ENCODE measurements at regions not wholly inside any gene's neighbourhood (a gene's known extent, or its start where the extent isn't known, plus 50 kb on each side); places are given as distances from the start of the nearest gene placed in this dataset.

DNA sequence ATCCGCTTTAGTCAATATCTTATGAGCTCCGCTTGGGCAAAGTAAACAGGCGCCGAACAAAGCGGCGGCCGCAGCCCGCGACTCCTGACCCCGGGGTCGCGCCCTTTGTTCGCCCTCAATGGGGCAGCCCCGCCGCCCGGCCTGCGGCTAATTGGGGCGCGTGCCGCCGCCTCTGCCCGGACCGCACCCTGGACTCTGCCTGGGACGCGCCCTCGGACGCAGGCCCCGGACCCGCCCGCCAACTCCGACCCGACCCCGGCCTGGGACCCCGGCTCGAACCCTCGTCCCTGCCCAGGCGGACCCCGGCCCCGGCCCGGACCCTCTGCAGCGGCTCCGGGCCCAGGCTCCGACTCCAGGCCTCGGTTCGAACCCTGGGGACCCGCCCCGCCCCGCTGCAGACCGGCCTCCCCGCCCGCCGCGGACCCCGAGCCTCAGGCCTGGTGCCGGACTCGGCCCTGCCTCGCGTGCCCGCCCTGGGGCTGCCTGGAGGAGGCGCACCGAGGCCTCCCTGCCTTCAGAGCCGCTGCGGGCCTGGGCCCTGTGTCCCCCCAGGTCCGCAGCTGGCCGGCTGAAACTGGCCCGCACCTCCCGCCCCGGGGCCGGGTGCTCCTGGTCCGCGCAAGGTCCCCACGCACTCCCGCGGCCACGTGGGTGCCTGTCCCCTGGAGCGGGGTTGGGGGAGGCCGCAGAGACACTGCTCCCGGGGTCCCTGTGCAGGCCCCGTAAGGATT lies 84.7 kb upstream of the WNT7B start:
- peak overlapping the region in 1 of 2 donors; percentile 3 for H3K4me3 ChIP-seq

GRCh38 chr22:46062232-46062615 lies 85.3 kb upstream of the WNT7B start:
- intact Hi-C loops (cut with DNase I; ENCODE audit: low total_unique reads) = no loop called here
- H3K9me3 ChIP-seq = no peaks in the 10 kb centered on the region
- TF ChIP-seq POLR2A (IDR thresholded peaks at IDR 0.05) (no peak), CTCF (IDR thresholded peaks at IDR 0.05) (no peak)
- H3K4me1 ChIP-seq = peaks cover 11 to 27% of the 10 kb centered on the region in 2 donors
- no peaks in the 10 kb centered on the region for H3K27me3 ChIP-seq
- H3K36me3 ChIP-seq = no peaks in the 10 kb centered on the region
- peak in 1 of 2 donors; percentile 16 for DNase-seq
- peak overlapping the region in 1 of 2 donors; percentile 3 for H3K4me3 ChIP-seq
- H3K27ac ChIP-seq = peak overlapping the region; percentile 100

More for the DNA sequence above, 84.7 kb upstream of the WNT7B start:
- no peak for TF ChIP-seq CTCF (IDR thresholded peaks at IDR 0.05)
- TF ChIP-seq POLR2A (IDR thresholded peaks at IDR 0.05) = no peak
- Histone ChIP-seq H3K4me1 (peaks cover 11 to 27% of the 10 kb centered on the region in 2 donors), H3K36me3 (no peaks in the 10 kb centered on the region), H3K9me3 (no peaks in the 10 kb centered on the region), H3K27ac (peak overlapping the region; percentile 100), H3K27me3 (no peaks in the 10 kb centered on the region)
- intact Hi-C loops (cut with DNase I; ENCODE audit: low total_unique reads) = no loop called here
- DNase-seq = peak; percentile 14 to 19

- DNase-seq = peak; percentile 20 to 21
- TF ChIP-seq POLR2A (IDR thresholded peaks at IDR 0.05) (no peak), CTCF (IDR thresholded peaks at IDR 0.05) (no peak)
- intact Hi-C loops (cut with DNase I; ENCODE audit: low total_unique reads) = no loop called here
- H3K27me3 ChIP-seq = no peaks in the 10 kb centered on the region
- H3K36me3 ChIP-seq = no peaks in the 10 kb centered on the region
- H3K9me3 ChIP-seq = no peaks in the 10 kb centered on the region
- H3K4me1 ChIP-seq = peaks cover 11 to 22% of the 10 kb centered on the region in 2 donors
- peak overlapping the region; percentile 100 for H3K27ac ChIP-seq
- H3K4me3 ChIP-seq = no peak overlapping the region
These were observed 86.1 kb upstream of the WNT7B start for GRCh38 chr22:46062971-46063631.

GRCh38 chr22:46063846-46064227 lies 86.5 kb upstream of the PPARA start:
- H3K36me3 ChIP-seq = no peaks in the 10 kb centered on the region
- peak overlapping the region in 1 of 2 donors; percentile 99 for H3K4me3 ChIP-seq
- H3K27ac ChIP-seq = peak overlapping the region; percentile 100
- no peaks in the 10 kb centered on the region for H3K27me3 ChIP-seq
- peak; percentile 24 to 47 for DNase-seq
- peaks cover 11 to 22% of the 10 kb centered on the region in 2 donors for H3K4me1 ChIP-seq
- TF ChIP-seq CTCF (IDR thresholded peaks at IDR 0.05) = peak in 1 of 4 experiments; percentile 4
- no peak for TF ChIP-seq POLR2A (IDR thresholded peaks at IDR 0.05)
- no peaks in the 10 kb centered on the region for H3K9me3 ChIP-seq
- intact Hi-C loops (cut with DNase I; ENCODE audit: low total_unique reads) = no loop called here
